T-helper 2 cell treated with Interferon-gamma antibody and Interleukin-4, amounts not matched to agents 5 μg/mL and 100 μg/mL, for 36 hours (primary cell): ENCODE measurements at regions not wholly inside any gene's neighbourhood (a gene's known extent, or its start where the extent isn't known, plus 50 kb on each side); places are given as distances from the start of the nearest gene placed in this dataset.
A peak's percentile ranks its signal among the peaks of the same experiment; 100 is the strongest.
"Not testable (repeated sequence)": the region's sequence is repeated elsewhere in the genome, so short reads cannot be mapped to it uniquely, and the experiment has no call there.

Source experiments
- DNase-seq: peaks from one replicate; pipeline ENCODE4 v3.0.0; 2021; ENCODE audit warnings: low spot score
- H3K27ac Mint-ChIP-seq: one replicate; pipeline ENCODE4 v1.8.0; 2021; ENCODE audit warnings: mild to moderate bottlenecking, mixed read lengths
- H3K27me3 Mint-ChIP-seq: one replicate; pipeline ENCODE4 v1.8.0; 2021; ENCODE audit warnings: low read depth, mixed read lengths
- H3K36me3 Mint-ChIP-seq: one replicate; pipeline ENCODE4 v1.8.0; 2021; ENCODE audit warnings: low read depth, mixed read lengths
- H3K4me1 Mint-ChIP-seq: one replicate; pipeline ENCODE4 v1.8.0; 2021; ENCODE audit warnings: low read depth, mixed read lengths
- H3K4me3 Mint-ChIP-seq: one replicate; pipeline ENCODE4 v1.8.0; 2022; ENCODE audit warnings: mild to moderate bottlenecking, moderate library complexity, mixed read lengths
- H3K9me3 Mint-ChIP-seq: one replicate; pipeline ENCODE4 v1.8.0; 2021; ENCODE audit warnings: mixed read lengths

DNA sequence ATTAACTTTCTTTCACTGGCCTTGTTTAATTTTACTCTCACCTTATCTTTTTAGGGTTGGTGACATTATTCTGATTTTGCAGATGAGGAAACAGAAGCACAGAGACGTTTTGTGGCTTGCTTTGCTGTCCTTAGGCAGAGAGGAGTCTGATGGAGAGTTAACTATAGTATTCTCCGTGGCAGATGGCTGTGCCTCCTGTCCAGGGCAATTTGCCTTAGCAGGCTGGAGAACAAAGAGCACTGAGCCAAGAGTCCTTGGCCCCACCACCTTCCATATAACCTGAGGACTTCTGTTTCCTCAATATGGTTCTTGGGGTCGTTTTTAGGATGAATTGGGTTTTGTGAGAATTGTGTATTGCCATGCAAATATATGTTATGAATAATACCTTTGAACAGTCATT, 71.4 kb upstream of the BACH2 start:
- Mint-ChIP-seq H3K9me3 (peaks cover 5% of the 10 kb centered on the region), H3K4me3 (no peak overlapping the region), H3K4me1 (peaks cover 29% of the 10 kb centered on the region), H3K27me3 (peaks cover 4% of the 10 kb centered on the region), H3K27ac (peak overlapping the region; percentile 42), H3K36me3 (peaks cover 3% of the 10 kb centered on the region)
- no peak for DNase-seq

DNA sequence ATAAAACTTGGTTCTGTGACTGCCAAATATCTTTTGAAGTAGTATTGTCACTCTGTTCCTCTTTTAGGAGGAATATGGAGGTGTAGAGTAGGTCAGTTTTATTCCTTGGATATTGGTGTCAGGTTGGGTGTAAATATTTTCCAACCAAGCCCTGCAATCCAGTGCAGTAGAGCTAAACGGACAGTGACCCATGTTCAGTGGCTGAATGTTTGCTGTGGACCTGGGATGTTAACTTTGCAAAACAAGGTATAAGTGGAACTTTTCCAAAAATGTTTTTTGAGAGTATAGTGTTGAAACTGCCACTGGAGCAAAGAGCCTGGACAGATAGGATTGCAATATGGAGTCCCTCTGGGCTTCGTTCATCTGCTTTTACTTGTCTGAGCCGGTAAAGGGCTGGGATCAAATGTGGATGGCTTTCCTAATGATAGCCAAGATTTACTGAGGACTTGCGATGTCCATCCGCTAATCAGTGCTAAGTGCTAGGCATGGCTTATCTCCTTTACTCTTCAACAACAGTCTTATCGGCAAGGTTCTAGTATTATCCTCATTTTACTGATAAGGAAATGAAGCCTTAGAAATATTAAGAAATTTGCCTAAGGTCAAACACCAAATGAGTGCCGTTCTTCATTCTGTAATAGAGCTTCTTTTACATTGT, 69.0 kb upstream of the BACH2 start:
- H3K9me3 Mint-ChIP-seq, result peaks cover 5% of the 10 kb centered on the region
- no peak overlapping the region for H3K4me3 Mint-ChIP-seq
- H3K27ac Mint-ChIP-seq, result no peak overlapping the region
- DNase-seq, result no peak
- H3K36me3 Mint-ChIP-seq, result peaks cover 3% of the 10 kb centered on the region
- H3K4me1 Mint-ChIP-seq, result peaks cover 24% of the 10 kb centered on the region
- H3K27me3 Mint-ChIP-seq, result peaks cover 6% of the 10 kb centered on the region

DNA sequence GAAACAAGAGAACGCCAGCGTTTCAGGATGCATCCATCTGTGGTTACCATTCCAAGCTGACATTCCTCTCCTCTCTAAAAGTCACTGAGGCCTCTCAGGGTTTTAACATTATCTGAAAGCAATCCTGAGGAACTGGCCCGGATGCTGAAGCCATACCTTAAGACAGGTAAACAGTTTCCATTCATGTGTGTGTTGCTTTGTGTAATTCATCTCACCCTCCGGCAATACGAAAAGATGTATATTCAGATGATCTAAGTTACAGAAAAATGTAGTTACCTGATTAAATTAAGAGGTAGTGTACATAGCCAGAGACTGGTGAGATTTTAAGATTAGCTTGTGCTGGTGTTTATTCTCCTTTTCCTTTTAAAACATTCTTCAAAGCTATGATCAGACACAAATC, 68.4 kb upstream of the BACH2 start:
- Mint-ChIP-seq H3K27ac (no peak overlapping the region), H3K36me3 (peaks cover 3% of the 10 kb centered on the region), H3K4me1 (peaks cover 17% of the 10 kb centered on the region), H3K9me3 (peaks cover 5% of the 10 kb centered on the region), H3K4me3 (no peak overlapping the region), H3K27me3 (peaks cover 6% of the 10 kb centered on the region)
- DNase-seq, result no peak

DNA sequence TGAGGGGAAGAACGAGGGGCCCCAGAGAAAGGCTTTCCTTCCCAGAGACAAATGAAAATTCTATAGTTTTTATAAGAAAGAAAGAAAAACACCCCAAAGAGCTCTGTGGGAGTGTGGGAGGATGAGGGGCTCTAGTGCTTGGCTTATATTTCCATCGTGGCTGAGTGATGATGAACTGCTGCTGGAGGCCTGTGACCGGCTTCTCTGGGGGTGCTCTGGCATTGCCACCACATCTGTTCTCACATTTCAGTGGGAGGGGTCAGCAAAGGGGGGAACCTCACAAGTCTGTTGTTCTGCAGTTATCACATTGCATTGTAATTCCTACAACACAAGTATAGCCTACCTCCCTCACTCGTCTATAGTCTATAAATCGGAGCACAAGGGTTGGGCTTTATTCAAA, 67.6 kb upstream of the BACH2 start:
- no peak for DNase-seq
- Mint-ChIP-seq H3K36me3 (peaks cover 3% of the 10 kb centered on the region), H3K4me1 (peaks cover 11% of the 10 kb centered on the region), H3K4me3 (no peak overlapping the region), H3K9me3 (peaks cover 5% of the 10 kb centered on the region), H3K27ac (no peak overlapping the region), H3K27me3 (peaks cover 6% of the 10 kb centered on the region)

DNA sequence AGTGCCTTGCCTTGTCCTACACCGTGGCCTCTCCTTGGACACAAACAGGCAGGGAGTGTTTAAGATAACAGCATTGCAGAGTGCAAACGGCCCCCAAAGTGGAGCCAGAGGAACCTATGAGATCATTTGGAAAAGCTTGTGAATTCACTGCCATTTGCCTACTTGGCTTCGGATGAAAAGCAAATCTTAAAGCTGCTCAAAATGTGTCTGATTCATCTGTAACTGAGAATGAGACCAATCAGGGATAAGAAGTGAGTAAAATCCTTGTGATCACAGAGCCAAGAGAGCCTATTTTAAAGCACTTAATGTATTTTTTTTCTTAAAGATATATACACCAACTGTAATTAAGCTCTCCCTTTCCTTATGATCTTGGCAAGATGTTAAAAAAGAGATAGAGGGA, 65.7 kb upstream of the BACH2 start:
- Mint-ChIP-seq H3K27ac (no peak overlapping the region), H3K4me1 (no peaks in the 10 kb centered on the region), H3K27me3 (peaks cover 6% of the 10 kb centered on the region), H3K4me3 (no peak overlapping the region), H3K9me3 (no peaks in the 10 kb centered on the region), H3K36me3 (no peaks in the 10 kb centered on the region)
- no peak for DNase-seq

DNA sequence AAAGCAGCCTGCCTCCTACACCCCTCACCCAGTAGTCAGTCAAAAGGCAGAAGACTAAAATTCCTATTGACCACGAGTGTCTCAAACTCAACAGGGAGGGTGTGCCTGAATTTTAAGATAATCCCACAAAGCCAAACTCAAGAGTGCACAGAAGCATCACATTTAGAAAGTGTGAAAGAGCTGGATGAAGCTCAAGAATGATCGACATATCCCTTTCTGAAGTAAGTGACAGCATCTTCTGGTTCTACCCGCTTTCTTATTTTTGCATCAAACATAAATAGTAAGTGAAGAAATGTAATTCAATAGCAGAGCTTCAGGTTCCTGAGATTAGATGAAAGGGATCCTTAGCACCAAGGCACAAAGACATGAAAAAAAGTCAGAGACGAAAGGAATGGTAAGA, 64.5 kb upstream of the BACH2 start:
- no peak overlapping the region for H3K4me3 Mint-ChIP-seq
- no peaks in the 10 kb centered on the region for H3K4me1 Mint-ChIP-seq
- no peaks in the 10 kb centered on the region for H3K9me3 Mint-ChIP-seq
- H3K27me3 Mint-ChIP-seq, result peaks cover 4% of the 10 kb centered on the region
- no peak for DNase-seq
- H3K36me3 Mint-ChIP-seq, result no peaks in the 10 kb centered on the region
- no peak overlapping the region for H3K27ac Mint-ChIP-seq

DNA sequence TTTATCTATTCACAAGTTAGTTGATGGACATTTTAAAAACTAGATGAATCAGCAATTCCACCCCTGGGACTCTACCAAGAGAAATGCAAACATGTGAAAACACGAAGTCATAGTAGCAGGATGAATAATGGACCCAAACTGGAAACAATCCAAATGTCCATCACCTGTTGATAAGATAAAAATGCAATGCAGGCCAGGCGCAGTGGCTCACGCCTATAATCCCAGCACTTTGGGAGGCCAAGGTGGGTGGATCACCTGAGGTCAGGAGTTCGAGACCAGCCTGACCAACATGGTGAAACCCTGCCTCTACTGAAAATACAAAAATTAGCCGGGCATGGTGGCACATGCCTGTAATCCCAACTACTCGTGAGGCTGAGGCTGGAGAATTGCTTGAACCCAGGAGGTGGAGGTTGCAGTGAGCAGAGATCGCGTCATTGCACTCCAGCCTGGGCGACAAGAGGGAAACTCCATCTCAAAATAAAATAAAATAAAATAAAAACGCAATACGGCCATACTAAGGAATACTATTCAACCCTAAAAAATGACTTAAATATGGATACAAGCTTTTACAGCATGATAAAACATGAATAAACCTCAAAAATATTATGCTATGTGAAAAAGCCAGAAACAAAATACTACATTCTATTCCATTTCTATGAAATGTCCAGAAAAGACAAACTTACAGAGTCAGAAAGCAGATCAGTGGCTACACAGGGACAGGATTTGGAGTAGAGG, 61.6 kb upstream of the BACH2 start:
- not testable (repeated sequence) for H3K27ac Mint-ChIP-seq, H3K9me3 Mint-ChIP-seq, H3K36me3 Mint-ChIP-seq, H3K4me3 Mint-ChIP-seq, DNase-seq, H3K27me3 Mint-ChIP-seq, H3K4me1 Mint-ChIP-seq

DNA sequence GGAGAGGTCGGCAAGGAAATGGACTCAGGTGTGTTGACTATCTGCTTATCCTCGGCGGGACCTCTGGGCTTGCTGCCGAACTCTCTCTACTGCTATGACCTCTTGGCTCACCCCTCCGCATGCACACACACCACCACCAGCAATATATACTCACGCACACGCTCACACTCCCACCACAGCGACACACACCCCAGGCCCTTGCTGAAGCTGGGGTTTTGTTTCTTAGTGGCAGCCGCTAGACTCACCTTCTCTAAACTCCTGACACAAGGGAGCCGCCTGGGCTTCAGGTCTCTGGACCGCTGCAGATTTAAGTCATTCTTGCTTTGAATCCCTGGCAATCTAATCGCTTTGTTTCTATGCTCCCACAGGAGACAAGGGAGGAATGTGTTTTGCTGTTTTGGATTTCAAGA, 59.4 kb upstream of the BACH2 start:
- H3K27ac Mint-ChIP-seq, result no peak overlapping the region
- H3K4me1 Mint-ChIP-seq, result peaks cover 14% of the 10 kb centered on the region
- no peaks in the 10 kb centered on the region for H3K36me3 Mint-ChIP-seq
- H3K9me3 Mint-ChIP-seq, result no peaks in the 10 kb centered on the region
- DNase-seq, result no peak
- no peaks in the 10 kb centered on the region for H3K27me3 Mint-ChIP-seq
- H3K4me3 Mint-ChIP-seq, result no peak overlapping the region

DNA sequence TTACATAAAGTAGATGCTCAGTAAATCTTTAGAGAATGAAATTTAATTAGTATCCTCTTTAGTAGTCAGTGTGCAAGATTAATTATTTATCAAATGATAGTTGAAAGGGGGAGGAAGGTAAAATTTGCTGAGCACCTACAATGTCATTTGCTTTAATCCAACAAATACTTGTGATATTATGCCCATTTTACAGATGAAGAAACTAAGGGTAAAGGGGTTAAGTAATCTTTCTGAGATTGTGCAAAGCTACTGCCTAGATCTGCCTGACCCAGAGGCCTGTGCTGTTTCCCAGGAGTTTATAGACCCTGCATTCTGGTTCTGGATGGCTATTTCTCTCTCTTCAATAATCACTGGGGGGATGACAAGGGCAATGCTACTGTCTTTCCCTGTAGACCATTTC, 58.3 kb upstream of the BACH2 start:
- H3K4me1 Mint-ChIP-seq, result peaks cover 20% of the 10 kb centered on the region
- no peaks in the 10 kb centered on the region for H3K27me3 Mint-ChIP-seq
- no peak for DNase-seq
- H3K9me3 Mint-ChIP-seq, result peaks cover 5% of the 10 kb centered on the region
- no peaks in the 10 kb centered on the region for H3K36me3 Mint-ChIP-seq
- no peak overlapping the region for H3K27ac Mint-ChIP-seq
- no peak overlapping the region for H3K4me3 Mint-ChIP-seq

DNA sequence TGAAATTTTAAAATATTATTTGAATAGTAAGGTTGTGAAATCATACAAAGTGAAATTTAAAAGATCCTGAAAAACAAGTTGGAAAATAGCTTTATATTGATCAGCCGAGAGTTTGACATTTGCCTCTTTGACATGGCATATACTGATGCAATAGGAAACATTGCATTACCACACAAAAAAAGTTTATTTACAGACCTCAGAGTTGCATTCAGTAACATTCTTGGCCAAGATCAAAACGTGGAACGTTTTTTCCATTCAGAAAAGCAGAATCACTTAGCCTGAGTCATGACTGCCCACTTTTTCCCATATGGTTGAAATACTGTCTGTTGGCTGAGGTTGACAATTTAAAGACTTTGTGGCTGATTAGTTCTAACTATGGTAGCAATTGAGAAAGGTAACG, 55.1 kb upstream of the BACH2 start:
- Mint-ChIP-seq H3K27me3 (no peaks in the 10 kb centered on the region), H3K36me3 (no peaks in the 10 kb centered on the region), H3K4me1 (peaks cover 22% of the 10 kb centered on the region), H3K4me3 (no peak overlapping the region), H3K9me3 (peaks cover 5% of the 10 kb centered on the region), H3K27ac (no peak overlapping the region)
- DNase-seq, result peak; percentile 38

DNA sequence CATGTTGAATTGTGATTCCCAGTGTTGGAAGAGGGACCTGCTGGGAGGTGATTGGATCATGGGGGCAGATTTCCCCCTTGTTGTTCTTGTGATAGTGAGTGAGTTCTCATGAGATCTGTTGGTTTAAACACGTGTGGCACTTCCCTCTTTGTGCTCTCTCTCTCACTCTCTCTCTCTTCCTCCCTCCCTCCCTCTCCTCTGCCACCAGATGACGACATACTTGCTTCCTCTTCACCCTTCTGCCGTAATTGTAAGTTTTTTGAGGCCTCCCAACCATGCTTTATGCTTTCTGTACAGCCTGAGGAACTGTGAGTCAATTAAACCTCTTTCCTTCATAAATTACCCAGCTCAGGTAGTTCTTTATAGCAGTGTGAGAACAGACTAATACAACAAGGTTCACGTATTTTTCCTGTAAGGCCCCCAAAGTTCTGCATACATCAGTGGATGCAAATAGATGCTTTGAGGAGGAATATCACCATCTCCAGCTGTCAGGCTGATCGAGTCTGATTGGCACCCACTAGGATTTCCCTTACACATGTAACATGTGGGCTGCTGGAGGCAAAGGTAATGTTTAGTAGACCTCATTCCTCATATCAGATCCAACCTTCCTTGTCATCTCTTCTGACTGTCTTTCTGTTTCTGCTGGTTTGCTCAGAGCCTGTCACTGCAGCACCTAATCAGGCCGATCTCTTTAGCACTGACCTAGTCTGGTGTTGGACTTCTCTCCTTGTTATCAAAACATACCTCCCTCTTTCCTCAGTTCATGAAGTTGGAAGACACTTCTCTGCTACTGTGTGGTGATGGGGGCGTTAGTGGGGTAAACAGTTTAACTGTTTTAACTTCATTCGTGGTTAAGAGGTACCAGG, 54.3 kb upstream of the BACH2 start:
- Mint-ChIP-seq H3K4me1 (peaks cover 22% of the 10 kb centered on the region), H3K27me3 (no peaks in the 10 kb centered on the region), H3K9me3 (peaks cover 5% of the 10 kb centered on the region), H3K36me3 (no peaks in the 10 kb centered on the region), H3K27ac (peak overlapping the region; percentile 72), H3K4me3 (peak overlapping the region; percentile 16)
- peak; percentile 48 for DNase-seq

DNA sequence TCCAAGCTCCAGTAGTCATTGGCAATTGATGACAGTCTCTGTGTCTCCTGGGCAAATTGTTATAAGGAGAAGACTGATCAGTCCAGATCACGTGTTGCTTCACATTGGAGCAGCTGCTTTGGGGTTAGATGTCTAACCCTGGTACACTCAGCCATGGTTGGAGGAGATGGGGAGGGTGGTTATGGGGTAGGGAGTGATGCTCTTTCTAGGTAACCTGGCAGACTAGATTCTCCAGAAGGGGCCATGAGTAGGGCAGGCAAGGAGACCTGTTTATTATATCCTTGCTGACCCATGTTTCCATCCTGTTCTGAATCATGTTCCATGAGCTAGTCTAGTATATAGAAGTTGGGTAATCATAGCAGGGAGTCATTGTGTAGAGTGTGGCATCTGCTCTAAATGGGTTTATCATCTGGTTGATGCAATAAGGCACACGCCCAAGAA, 50.8 kb upstream of the BACH2 start:
- Mint-ChIP-seq H3K27me3 (no peaks in the 10 kb centered on the region), H3K36me3 (no peaks in the 10 kb centered on the region), H3K4me1 (peaks cover 20% of the 10 kb centered on the region), H3K9me3 (peaks cover 5% of the 10 kb centered on the region), H3K4me3 (no peak overlapping the region), H3K27ac (no peak overlapping the region)
- peak; percentile 36 for DNase-seq

DNA sequence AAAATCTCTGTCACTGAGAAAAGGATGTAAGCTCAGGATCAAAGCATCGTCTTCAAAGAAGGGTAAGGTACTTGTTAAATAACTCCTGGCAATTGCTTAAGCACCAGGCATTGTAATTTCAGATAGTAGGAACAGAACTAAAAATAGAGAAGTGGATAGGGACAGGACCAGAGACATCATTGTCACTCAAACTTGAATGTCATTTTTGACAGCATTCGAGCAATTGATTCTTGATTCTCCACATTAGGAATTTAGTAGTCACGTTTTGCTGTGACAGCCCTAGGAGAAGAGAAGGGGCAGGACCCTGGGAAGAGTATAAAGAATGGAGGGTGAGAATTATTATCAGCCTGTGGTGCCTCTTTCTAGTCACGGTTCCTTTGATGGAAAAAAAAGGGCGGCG, 50.1 kb upstream of the BACH2 start:
- no peak overlapping the region for H3K27ac Mint-ChIP-seq
- no peaks in the 10 kb centered on the region for H3K27me3 Mint-ChIP-seq
- H3K36me3 Mint-ChIP-seq, result no peaks in the 10 kb centered on the region
- H3K4me1 Mint-ChIP-seq, result peaks cover 13% of the 10 kb centered on the region
- no peak overlapping the region for H3K4me3 Mint-ChIP-seq
- peaks cover 5% of the 10 kb centered on the region for H3K9me3 Mint-ChIP-seq
- no peak for DNase-seq
